SK-N-MC (cell line): ENCODE measurements at regions not wholly inside any gene's neighbourhood (a gene's known extent, or its start where the extent isn't known, plus 50 kb on each side); places are given as distances from the start of the nearest gene placed in this dataset.

Experiments used
- EZH2 ChIP-seq: fragments of 200-600 bp; sonication (generic); IDR thresholded peaks from one replicate; pipeline ENCODE4 v1.6.1; 2017; ENCODE audit warnings: antibody characterized with exemption
- POLR2AphosphoS5 ChIP-seq: IDR thresholded peaks from 2 replicates; pipeline ENCODE4 v1.6.1; 2012; ENCODE audit warnings: mild to moderate bottlenecking, low read depth, low read length, borderline replicate concordance

GRCh38 chr6:27768556-27768955, 143.6 kb downstream of the OR2B2 start:
- TF ChIP-seq POLR2AphosphoS5 (no peak), EZH2 (no peak)
